ENCODE measurements at regions not wholly inside any gene's neighbourhood (a gene's known extent, or its start where the extent isn't known, plus 50 kb on each side); places are given as distances from the start of the nearest gene placed in this dataset.
A peak's percentile ranks its signal among the peaks of the same experiment; 100 is the strongest.
"Not testable (repeated sequence)": the region's sequence is repeated elsewhere in the genome, so short reads cannot be mapped to it uniquely, and the experiment has no call there.

GRCh38 chr16:70014915-70015314 is 63.8 kb downstream of the CLEC18A start:
- DNase-seq (ENCODE audit: low spot score): not testable (repeated sequence)

GRCh38 chr16:70016751-70017150 is 65.6 kb downstream of the CLEC18A start:
- not testable (repeated sequence) for DNase-seq (ENCODE audit: low spot score)

DNA sequence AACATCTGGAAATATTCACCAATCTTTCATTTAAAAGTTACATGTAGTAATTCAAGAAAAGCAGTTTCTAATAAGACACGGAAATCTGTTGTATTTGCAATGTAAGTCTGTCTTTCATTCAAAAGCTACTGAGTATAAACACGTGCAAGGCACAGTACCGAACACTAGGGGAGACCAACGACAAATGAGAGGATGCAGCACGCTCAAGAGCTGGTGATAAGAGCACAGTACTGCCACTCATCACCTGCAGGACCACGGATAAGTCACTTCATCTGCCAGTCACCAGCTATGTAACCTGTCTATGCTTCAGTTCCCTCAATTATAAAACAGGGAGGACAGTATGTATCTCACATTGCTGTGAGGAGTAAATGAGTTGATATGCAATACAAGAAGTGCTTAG is 67.1 kb downstream of the CLEC18A start:
- DNase-seq (ENCODE audit: low spot score): peak; percentile 14

- DNase-seq (ENCODE audit: low spot score): not testable (repeated sequence)
Observed at GRCh38 chr16:70023207-70023606, 72.1 kb downstream of the CLEC18A start.

DNA sequence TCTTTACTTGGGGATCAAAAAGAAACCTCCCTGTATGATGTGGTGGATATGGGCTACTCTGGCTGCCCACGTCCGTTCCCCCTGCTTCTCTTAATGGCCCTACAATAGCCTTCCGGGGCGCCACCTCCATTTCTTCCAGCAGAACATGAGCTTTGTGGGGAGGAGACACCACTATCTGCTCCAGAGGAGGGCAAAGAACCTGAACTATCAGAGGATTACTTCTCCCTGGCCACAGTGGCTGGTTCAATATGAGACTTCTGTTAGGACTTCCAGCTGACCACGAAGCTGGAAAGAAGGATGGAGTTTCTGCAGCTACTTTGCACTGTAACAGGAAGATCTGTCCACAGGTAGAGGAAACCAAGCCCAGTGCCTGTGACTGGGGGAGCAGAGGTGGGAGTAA is 72.8 kb downstream of the CLEC18A start:
- DNase-seq (ENCODE audit: low spot score): not testable (repeated sequence)

DNA sequence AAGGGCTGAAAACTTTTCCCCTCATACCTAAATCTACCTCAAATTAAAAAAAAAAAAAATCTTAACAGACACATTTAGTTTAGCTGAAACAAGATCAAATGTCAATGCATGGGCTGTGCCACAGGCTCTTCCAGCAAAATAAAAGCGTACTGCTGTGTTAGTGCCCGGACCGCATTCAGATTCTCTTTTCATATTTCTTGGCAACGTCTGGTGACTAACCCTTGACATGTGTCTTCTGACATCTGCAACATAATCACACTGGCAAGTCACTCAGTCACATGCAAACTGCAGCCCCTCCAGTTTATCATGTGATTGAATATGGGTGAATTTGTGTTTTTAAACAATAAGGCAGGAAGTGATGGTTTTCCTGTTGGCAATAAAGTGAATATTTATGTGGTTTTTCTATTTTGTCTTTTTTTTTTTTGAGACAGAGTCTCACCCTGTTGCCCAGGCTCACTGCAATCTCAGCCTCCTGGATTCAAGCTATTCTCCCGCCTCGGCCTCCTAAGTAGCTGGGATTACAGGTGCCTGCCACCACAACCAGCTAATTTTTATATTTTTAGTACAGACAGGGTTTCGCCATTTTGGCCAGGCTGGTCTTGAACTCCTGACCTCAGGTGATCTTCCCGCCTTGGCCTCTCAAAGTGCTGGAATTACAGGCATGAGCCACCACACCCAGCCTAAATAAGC is 75.2 kb downstream of the CLEC18A start:
- not testable (repeated sequence) for DNase-seq (ENCODE audit: low spot score)

- not testable (repeated sequence) for DNase-seq (ENCODE audit: low spot score)
Observed at GRCh38 chr16:70032906-70033305, 81.2 kb upstream of the PDPR start.

- not testable (repeated sequence) for DNase-seq (ENCODE audit: low spot score)
Observed at GRCh38 chr16:70037913-70038312, 76.2 kb upstream of the PDPR start.

DNA sequence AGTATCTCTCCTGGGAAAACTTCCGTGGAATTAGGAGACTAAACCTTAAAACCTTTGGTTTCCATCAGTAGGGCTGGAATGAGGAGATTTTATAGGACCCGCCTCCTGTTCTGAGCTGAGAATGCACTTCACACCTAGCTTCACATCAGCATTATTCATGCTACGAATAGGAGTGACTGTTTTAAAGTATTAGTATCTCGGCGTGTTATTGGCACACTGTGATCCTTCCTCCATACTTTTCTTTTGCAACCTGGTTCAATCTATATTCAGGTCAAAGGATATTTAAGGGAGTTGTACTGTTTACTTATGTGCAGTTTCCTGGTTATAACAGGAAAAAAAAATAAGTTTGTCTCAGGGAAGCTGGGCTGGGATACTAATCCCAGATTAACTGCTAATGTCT is 73.6 kb upstream of the PDPR start:
- not testable (repeated sequence) for DNase-seq (ENCODE audit: low spot score)

DNA sequence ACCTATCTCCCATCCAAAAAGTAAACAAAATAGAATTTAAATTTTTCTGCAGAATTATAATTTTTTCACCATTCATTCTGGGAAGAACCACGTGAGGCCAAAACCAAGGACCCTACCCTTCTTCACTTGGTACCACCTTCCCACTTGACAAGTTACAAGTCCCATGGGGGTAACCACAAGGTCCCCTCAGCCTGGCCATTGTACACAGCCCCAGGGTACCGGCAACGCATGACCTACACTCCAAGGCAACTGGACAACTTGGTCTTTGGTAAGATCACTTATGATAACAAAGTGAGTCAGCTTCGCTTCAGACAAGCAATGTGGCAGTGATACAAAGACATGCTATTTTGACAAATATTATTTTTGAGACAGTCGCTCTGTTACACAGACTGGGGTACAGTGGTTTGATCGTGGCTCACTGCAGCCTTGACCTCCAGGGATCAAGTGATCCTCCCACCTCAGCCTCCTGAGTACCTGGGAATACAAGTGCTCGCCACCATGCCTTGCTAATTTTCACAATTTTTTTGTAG is 70.5 kb upstream of the PDPR start:
- DNase-seq (ENCODE audit: low spot score): not testable (repeated sequence)

DNA sequence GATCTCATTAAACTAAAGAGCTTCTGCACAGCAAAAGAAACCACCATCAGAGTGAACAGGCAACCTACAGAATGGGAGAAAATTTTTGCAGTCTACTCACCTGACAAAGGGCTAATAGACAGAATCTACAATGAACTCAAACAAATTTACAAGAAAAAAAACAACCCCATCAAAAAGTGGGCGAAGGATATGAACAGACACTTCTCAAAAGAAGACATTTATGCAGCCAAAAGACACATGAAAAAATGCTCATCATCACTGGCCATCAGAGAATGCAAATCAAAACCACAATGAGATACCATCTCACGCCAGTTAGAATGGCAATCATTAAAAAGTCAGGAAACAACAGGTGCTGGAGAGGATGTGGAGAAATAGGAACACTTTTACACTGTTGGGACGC is 67.6 kb upstream of the PDPR start:
- not testable (repeated sequence) for DNase-seq (ENCODE audit: low spot score)

DNA sequence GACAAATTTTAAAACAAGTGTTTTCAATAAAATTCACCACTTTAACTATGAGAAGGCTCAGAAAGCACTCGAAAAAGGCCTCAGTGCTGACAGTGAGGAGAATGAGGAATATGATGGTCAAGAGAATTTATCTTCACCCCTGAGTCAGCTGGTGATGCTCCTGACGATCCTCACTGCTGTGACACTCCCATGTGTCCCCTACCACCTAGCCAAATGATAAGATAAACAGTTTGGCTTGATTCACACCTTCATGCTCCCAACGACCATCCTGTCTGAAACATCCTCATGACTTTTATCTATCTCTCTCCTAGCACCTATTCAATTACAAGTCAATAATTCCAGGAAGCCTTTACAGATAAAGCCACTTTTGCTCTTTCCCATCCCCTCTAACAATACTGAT is 66.0 kb upstream of the PDPR start:
- DNase-seq (ENCODE audit: low spot score): not testable (repeated sequence)

- not testable (repeated sequence) for DNase-seq (ENCODE audit: low spot score)
Observed at GRCh38 chr16:70058056-70058455, 56.1 kb upstream of the PDPR start.

GRCh38 chr16:70059429-70059828 is 54.7 kb upstream of the PDPR start:
- not testable (repeated sequence) for DNase-seq (ENCODE audit: low spot score)

DNA sequence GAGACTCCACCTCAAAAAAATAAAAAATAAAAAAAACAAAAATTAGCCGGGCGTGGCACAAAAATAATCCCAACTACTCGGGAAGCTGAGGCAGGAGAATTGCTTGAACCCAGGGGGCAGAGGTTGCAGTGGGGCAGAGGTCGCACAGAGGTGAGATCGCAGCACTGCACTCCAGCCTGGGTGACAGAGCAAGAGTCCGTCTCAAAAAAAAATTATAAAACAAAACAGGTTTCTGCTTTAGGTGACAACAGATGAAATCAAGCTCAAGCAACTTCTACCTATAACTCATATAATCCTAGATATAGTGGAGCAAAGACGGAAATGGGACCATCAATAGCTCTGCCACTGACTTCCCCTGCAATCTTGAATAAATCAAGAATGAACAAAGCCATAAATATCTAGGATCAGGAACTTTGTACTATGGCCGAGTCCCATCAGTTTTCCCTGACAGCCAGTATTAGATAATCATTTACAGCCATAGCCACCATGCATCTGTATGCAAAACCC is 53.6 kb upstream of the PDPR start:
- not testable (repeated sequence) for DNase-seq (ENCODE audit: low spot score)

DNA sequence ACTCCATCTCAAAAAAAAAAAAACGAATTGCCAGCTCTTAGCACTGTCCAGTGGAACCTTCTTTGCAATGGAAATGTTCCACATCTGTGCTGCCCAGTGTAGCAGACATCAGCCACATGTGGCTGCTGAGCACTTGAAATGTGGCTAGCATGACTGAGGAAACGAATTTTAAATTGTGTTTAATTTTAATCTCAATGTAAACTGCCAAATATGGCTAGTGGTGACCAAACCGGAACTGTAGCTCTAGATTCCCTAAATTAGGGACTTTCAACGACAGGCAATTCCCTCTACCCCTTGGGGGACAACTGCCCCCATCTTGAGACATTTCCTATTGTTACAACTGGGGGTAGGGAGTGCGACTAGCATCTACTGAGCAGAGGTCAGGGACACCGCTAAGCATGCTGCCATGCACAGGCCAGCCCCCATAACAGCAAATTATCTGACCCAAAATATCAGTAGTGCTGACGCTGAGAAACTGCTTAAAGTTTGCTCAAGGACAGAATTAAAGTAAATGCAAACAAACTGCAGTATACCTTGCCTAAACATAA is 52.4 kb upstream of the PDPR start:
- not testable (repeated sequence) for DNase-seq (ENCODE audit: low spot score)

GRCh38 chr16:70062947-70063346 is 51.2 kb upstream of the PDPR start:
- DNase-seq (ENCODE audit: low spot score): not testable (repeated sequence)
